ENCODE measurements at regions not wholly inside any gene's neighbourhood (a gene's known extent, or its start where the extent isn't known, plus 50 kb on each side); places are given as distances from the start of the nearest gene placed in this dataset.

DNA sequence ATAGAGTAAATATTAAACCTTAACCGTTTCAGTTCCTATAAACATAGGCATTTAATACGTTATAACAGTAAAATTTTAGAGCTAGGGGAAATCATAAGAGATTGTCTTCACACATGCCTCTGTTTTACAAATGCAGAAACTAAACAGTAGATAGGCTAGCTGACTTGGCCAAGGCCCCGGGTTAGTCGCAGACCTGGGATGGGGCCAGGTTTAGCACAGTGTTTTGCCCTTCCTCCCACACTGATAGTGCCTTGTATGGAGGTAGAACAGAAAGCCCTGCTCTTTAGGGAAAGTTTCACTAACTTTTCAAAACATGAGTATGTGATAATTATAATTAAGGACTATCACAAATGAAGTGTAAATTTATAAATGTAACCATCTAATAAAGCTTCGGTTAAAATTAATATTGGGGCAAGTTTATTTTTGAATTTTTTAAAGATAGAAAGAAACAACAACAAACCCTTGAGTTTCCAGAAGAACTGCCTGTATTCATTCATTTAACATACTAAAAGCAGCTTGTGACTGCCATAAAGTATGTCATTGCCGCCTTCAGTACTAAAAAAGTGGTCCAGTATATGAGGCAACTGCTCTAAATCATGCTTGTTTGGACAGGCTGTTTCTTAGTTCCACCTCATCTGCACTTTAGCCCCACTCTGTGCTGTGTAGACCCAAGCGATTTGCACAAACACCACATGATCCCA lies 62.5 kb upstream of the LOC128125822 start:
- Histone ChIP-seq H3K36me3 (ENCODE audit: control insufficient read depth in 2 of 3, insufficient read depth in 3 of 3, low read length in 3 of 3) (no peaks in the 10 kb centered on the region), H3K9ac (ENCODE audit: low read length in 3 of 3) (no peak overlapping the region), H3K4me1 (ENCODE audit: control insufficient read depth in 2 of 3, insufficient read depth in 2 of 3, low read depth in 1 of 3, low read length in 3 of 3) (peaks cover 0 to 3% (median 0%) of the 10 kb centered on the region in 3 donors), H3K9me3 (ENCODE audit: control insufficient read depth in 2 of 3, insufficient read depth in 1 of 3, low read length in 3 of 3) (no peaks in the 10 kb centered on the region), H3K4me3 (ENCODE audit: low read length in 3 of 3) (no peak overlapping the region), H3K27me3 (ENCODE audit: control insufficient read depth, insufficient read depth, low read length) (no peaks in the 10 kb centered on the region), H3K27ac (ENCODE audit: low read depth in 2 of 2, low read length in 2 of 2) (peak overlapping the region; percentile 20 to 43)
- intact Hi-C loops (cut with DNase I) = no loop called here
- TF ChIP-seq, protein P1, sequence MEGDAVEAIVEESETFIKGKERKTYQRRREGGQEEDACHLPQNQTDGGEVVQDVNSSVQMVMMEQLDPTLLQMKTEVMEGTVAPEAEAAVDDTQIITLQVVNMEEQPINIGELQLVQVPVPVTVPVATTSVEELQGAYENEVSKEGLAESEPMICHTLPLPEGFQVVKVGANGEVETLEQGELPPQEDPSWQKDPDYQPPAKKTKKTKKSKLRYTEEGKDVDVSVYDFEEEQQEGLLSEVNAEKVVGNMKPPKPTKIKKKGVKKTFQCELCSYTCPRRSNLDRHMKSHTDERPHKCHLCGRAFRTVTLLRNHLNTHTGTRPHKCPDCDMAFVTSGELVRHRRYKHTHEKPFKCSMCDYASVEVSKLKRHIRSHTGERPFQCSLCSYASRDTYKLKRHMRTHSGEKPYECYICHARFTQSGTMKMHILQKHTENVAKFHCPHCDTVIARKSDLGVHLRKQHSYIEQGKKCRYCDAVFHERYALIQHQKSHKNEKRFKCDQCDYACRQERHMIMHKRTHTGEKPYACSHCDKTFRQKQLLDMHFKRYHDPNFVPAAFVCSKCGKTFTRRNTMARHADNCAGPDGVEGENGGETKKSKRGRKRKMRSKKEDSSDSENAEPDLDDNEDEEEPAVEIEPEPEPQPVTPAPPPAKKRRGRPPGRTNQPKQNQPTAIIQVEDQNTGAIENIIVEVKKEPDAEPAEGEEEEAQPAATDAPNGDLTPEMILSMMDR (IDR thresholded peaks at IDR 0.05; ENCODE audit: borderline replicate concordance, extremely low read depth, insufficient read depth) = no peak
- FAIRE-seq = no peak
- DNase-seq = peak in 3 of 5 donors; percentile 9 to 56 (median 24)

DNA sequence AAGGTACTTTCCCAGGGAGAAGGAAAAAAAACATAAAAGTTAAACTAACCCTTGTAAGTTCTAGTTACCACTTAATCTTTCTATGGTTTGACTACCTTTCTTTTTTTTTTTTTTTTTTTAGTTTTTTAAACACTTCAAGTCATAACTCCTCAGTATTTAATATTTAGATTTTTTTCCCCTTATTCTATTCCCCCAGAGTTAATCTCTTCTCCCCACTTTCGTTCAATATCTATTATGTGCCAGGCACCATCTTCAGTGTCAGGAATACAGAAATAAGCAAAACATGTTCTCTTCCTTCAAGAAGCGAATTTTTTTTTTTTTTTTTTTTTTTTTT lies 62.0 kb upstream of the LOC128125822 start:
- FAIRE-seq = no peak
- H3K4me3 ChIP-seq (ENCODE audit: low read length in 3 of 3) = no peak overlapping the region
- no peaks in the 10 kb centered on the region for H3K36me3 ChIP-seq (ENCODE audit: control insufficient read depth in 2 of 3, insufficient read depth in 3 of 3, low read length in 3 of 3)
- TF ChIP-seq, protein P1 (IDR thresholded peaks at IDR 0.05; ENCODE audit: borderline replicate concordance, extremely low read depth, insufficient read depth) = no peak
- no peaks in the 10 kb centered on the region for H3K27me3 ChIP-seq (ENCODE audit: control insufficient read depth, insufficient read depth, low read length)
- intact Hi-C loops (cut with DNase I) = no loop called here
- H3K9me3 ChIP-seq (ENCODE audit: control insufficient read depth in 2 of 3, insufficient read depth in 1 of 3, low read length in 3 of 3) = no peaks in the 10 kb centered on the region
- H3K4me1 ChIP-seq (ENCODE audit: control insufficient read depth in 2 of 3, insufficient read depth in 2 of 3, low read depth in 1 of 3, low read length in 3 of 3) = peaks cover 0 to 3% (median 0%) of the 10 kb centered on the region in 3 donors
- no peak for DNase-seq
- H3K27ac ChIP-seq (ENCODE audit: low read depth in 2 of 2, low read length in 2 of 2) = no peak overlapping the region
- no peak overlapping the region for H3K9ac ChIP-seq (ENCODE audit: low read length in 3 of 3)

DNA sequence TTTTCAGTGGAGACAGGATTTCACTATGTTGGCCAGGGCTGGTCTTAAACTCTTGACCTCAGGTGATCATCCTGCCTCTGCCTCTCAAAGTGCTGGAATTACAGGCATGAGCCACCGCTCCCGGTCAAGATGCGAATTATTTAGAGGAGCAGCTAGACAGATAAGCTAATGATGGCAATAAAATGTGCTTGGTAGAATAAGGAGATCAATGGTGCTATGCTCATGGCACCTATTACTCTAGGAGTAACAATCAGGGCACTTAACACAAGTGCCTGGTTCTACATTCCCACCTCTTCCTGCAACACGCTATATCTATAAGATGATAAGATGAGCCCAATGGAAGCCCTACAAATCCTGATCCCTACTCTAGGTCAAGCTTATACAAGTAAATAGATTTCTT lies 61.4 kb upstream of the LOC128125822 start:
- FAIRE-seq (no peak), DNase-seq (no peak)
- intact Hi-C loops (cut with DNase I) = no loop called here
- Histone ChIP-seq H3K9me3 (ENCODE audit: control insufficient read depth in 2 of 3, insufficient read depth in 1 of 3, low read length in 3 of 3) (no peaks in the 10 kb centered on the region), H3K36me3 (ENCODE audit: control insufficient read depth in 2 of 3, insufficient read depth in 3 of 3, low read length in 3 of 3) (no peaks in the 10 kb centered on the region), H3K4me1 (ENCODE audit: control insufficient read depth in 2 of 3, insufficient read depth in 2 of 3, low read depth in 1 of 3, low read length in 3 of 3) (peaks cover 0 to 7% (median 0%) of the 10 kb centered on the region in 3 donors), H3K4me3 (ENCODE audit: low read length in 3 of 3) (no peak overlapping the region), H3K27ac (ENCODE audit: low read depth in 2 of 2, low read length in 2 of 2) (no peak overlapping the region), H3K9ac (ENCODE audit: low read length in 3 of 3) (no peak overlapping the region), H3K27me3 (ENCODE audit: control insufficient read depth, insufficient read depth, low read length) (no peaks in the 10 kb centered on the region)
- TF ChIP-seq, protein P1 (IDR thresholded peaks at IDR 0.05; ENCODE audit: borderline replicate concordance, extremely low read depth, insufficient read depth) = no peak

Data from kidney (tissue), 13 donors.